ENCODE measurements at regions not wholly inside any gene's neighbourhood (a gene's known extent, or its start where the extent isn't known, plus 50 kb on each side); places are given as distances from the start of the nearest gene placed in this dataset.

DNA sequence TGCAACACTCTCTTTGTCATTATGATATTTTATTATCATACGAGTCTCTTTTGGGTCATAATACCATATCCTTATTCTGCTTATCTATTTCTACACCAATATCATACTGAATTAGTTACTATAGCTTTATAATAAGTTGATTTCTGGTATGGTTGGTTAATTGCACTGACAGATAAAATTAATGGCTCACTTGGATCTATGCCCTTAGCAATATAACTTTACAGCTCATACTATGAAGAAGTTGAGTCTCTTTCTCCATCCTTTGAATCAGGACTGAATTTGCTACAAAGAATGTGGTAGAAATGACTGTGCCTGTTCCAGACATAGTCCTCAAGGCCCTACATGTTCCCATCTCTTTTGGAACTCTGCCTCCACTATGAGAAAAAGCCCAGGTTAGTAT, 139.7 kb upstream of the DYRK2 start:
- no peak for TF ChIP-seq EZH2 (IDR thresholded peaks at IDR 0.05)
- TF ChIP-seq POLR2AphosphoS5 (IDR thresholded peaks at IDR 0.05; ENCODE audit: borderline replicate concordance, low read depth, low read length) = no peak
- no peak for TF ChIP-seq FOXP2 (optimal IDR thresholded peaks at IDR 0.05; ENCODE audit: control extremely low read depth, extremely low read length, insufficient read depth)

Measured in SK-N-MC (cell line).